ENCODE measurements at regions not wholly inside any gene's neighbourhood (a gene's known extent, or its start where the extent isn't known, plus 50 kb on each side); places are given as distances from the start of the nearest gene placed in this dataset.

DNA sequence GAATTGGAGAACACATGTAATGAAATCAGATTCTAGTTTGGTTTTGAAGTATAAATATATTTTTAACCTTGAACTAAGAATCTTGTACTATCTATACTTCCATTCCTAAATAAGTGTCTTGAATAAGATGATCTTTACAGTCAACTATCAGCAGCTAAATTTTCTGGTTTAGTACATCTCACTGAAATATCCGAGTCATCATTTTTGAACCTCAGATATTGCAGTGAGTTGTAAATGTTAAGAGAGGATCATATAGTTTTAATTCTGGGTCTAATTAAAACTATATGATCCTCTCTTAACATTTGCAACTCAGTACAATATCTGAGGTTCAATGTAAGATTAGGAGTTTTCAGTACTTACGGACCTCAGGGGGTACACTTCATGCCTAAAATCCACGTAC, 768.8 kb upstream of the ADAMTS5 start:
- H3K36me3 ChIP-seq (ENCODE audit: low read length) = no peaks in the 10 kb centered on the region
- H3K9me2 ChIP-seq (replicated peaks; ENCODE audit: insufficient read depth, low read length) = no peaks in the 10 kb centered on the region
- H3F3A ChIP-seq (ENCODE audit: insufficient read depth) = no peaks in the 10 kb centered on the region
- H2AFZ ChIP-seq (ENCODE audit: low read depth, low read length, severe bottlenecking) = no peak overlapping the region
- no peak overlapping the region for H3K9ac ChIP-seq (ENCODE audit: low read length)
- H3K4me3 ChIP-seq (ENCODE audit: insufficient read depth, low read length, poor library complexity, severe bottlenecking) = no peak overlapping the region
- H4K20me1 ChIP-seq (ENCODE audit: low read depth, low read length) = no peaks in the 10 kb centered on the region
- H3K9me3 ChIP-seq (ENCODE audit: insufficient read depth, low read length) = no peaks in the 10 kb centered on the region
- no peak for TF ChIP-seq CTCF (IDR thresholded peaks at IDR 0.05; ENCODE audit: insufficient read depth, low read length, poor library complexity, severe bottlenecking)
- no peak for TF ChIP-seq EZH2phosphoT487 (conservative IDR thresholded peaks at IDR 0.05; ENCODE audit: low read length)
- no peaks in the 10 kb centered on the region for H3K27me3 ChIP-seq (ENCODE audit: low read length)
- no peaks in the 10 kb centered on the region for H3K79me2 ChIP-seq (ENCODE audit: insufficient read depth, low read length)
- H3K4me2 ChIP-seq (ENCODE audit: low read depth, low read length, poor library complexity, severe bottlenecking) = no peak overlapping the region
- no peak overlapping the region for H3K27ac ChIP-seq (ENCODE audit: low read depth, low read length)

- Histone ChIP-seq H3K4me2 (ENCODE audit: low read depth, low read length, poor library complexity, severe bottlenecking) (no peak overlapping the region), H3K4me3 (ENCODE audit: insufficient read depth, low read length, poor library complexity, severe bottlenecking) (no peak overlapping the region), H3K27ac (ENCODE audit: low read depth, low read length) (no peak overlapping the region), H3K27me3 (ENCODE audit: low read length) (no peaks in the 10 kb centered on the region), H3K36me3 (ENCODE audit: low read length) (no peaks in the 10 kb centered on the region), H3K9me2 (replicated peaks; ENCODE audit: insufficient read depth, low read length) (no peaks in the 10 kb centered on the region), H3K9me3 (ENCODE audit: insufficient read depth, low read length) (no peaks in the 10 kb centered on the region), H3K79me2 (ENCODE audit: insufficient read depth, low read length) (no peaks in the 10 kb centered on the region), H4K20me1 (ENCODE audit: low read depth, low read length) (no peaks in the 10 kb centered on the region), H2AFZ (ENCODE audit: low read depth, low read length, severe bottlenecking) (no peak overlapping the region), H3F3A (ENCODE audit: insufficient read depth) (no peaks in the 10 kb centered on the region), H3K9ac (ENCODE audit: low read length) (no peak overlapping the region)
- TF ChIP-seq CTCF (IDR thresholded peaks at IDR 0.05; ENCODE audit: insufficient read depth, low read length, poor library complexity, severe bottlenecking) (no peak), EZH2phosphoT487 (conservative IDR thresholded peaks at IDR 0.05; ENCODE audit: low read length) (no peak)
These were observed 767.3 kb upstream of the ADAMTS5 start for GRCh38 chr21:27734146-27734545.

GRCh38 chr21:27725916-27726315, 759.0 kb upstream of the ADAMTS5 start:
- Histone ChIP-seq H3K27me3 (ENCODE audit: low read length) (no peaks in the 10 kb centered on the region), H3K9me3 (ENCODE audit: insufficient read depth, low read length) (no peaks in the 10 kb centered on the region), H3F3A (ENCODE audit: insufficient read depth) (no peaks in the 10 kb centered on the region), H3K79me2 (ENCODE audit: insufficient read depth, low read length) (no peaks in the 10 kb centered on the region), H3K4me3 (ENCODE audit: insufficient read depth, low read length, poor library complexity, severe bottlenecking) (no peak overlapping the region), H3K27ac (ENCODE audit: low read depth, low read length) (no peak overlapping the region), H3K9ac (ENCODE audit: low read length) (no peak overlapping the region), H3K36me3 (ENCODE audit: low read length) (no peaks in the 10 kb centered on the region), H3K4me2 (ENCODE audit: low read depth, low read length, poor library complexity, severe bottlenecking) (no peak overlapping the region), H3K9me2 (replicated peaks; ENCODE audit: insufficient read depth, low read length) (no peaks in the 10 kb centered on the region), H2AFZ (ENCODE audit: low read depth, low read length, severe bottlenecking) (no peak overlapping the region), H4K20me1 (ENCODE audit: low read depth, low read length) (no peaks in the 10 kb centered on the region)
- TF ChIP-seq CTCF (IDR thresholded peaks at IDR 0.05; ENCODE audit: insufficient read depth, low read length, poor library complexity, severe bottlenecking) (no peak), EZH2phosphoT487 (conservative IDR thresholded peaks at IDR 0.05; ENCODE audit: low read length) (no peak)

DNA sequence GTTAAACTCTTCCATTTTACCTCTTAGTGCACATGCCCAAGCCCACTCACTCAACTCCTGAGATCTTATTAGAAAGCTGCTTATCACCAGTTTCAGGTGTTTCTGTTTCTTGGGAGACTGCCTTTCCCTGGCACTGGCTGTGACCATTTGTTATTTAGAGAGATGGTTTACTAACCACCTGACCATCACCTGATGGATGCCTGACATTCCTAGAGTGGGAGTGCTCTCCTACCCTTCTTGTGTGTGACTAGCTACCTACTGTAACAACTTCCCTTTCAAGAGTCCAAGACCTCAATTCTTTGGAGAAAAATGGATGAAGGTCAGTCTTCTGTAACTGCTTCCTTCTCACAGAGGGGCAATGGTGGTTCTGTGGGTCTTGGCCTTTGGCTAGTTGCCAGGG, 755.2 kb upstream of the ADAMTS5 start:
- TF ChIP-seq EZH2phosphoT487 (conservative IDR thresholded peaks at IDR 0.05; ENCODE audit: low read length) (no peak), CTCF (IDR thresholded peaks at IDR 0.05; ENCODE audit: insufficient read depth, low read length, poor library complexity, severe bottlenecking) (no peak)
- Histone ChIP-seq H3K9ac (ENCODE audit: low read length) (no peak overlapping the region), H3K27ac (ENCODE audit: low read depth, low read length) (no peak overlapping the region), H3K4me3 (ENCODE audit: insufficient read depth, low read length, poor library complexity, severe bottlenecking) (no peak overlapping the region), H3F3A (ENCODE audit: insufficient read depth) (no peaks in the 10 kb centered on the region), H3K9me2 (replicated peaks; ENCODE audit: insufficient read depth, low read length) (no peaks in the 10 kb centered on the region), H3K79me2 (ENCODE audit: insufficient read depth, low read length) (no peaks in the 10 kb centered on the region), H3K9me3 (ENCODE audit: insufficient read depth, low read length) (no peaks in the 10 kb centered on the region), H4K20me1 (ENCODE audit: low read depth, low read length) (no peaks in the 10 kb centered on the region), H3K27me3 (ENCODE audit: low read length) (no peaks in the 10 kb centered on the region), H3K4me2 (ENCODE audit: low read depth, low read length, poor library complexity, severe bottlenecking) (no peak overlapping the region), H3K36me3 (ENCODE audit: low read length) (no peaks in the 10 kb centered on the region), H2AFZ (ENCODE audit: low read depth, low read length, severe bottlenecking) (no peak overlapping the region)
